ENCODE measurements at regions not wholly inside any gene's neighbourhood (a gene's known extent, or its start where the extent isn't known, plus 50 kb on each side); places are given as distances from the start of the nearest gene placed in this dataset.

GRCh38 chr11:18878211-18878610 lies 61.0 kb downstream of the MRGPRX1 start:
- no peak for TF ChIP-seq CTCF (IDR thresholded peaks at IDR 0.05; ENCODE audit: low read depth, low read length, missing control alignments)
- in situ Hi-C loops (cut with HindIII; ENCODE audit: low sequenced_read_pairs) = no loop called here
- no peak for DNase-seq (ENCODE audit: low read depth)
- H3K4me3 ChIP-seq (ENCODE audit: low read depth, low read length) = no peak overlapping the region

DNA sequence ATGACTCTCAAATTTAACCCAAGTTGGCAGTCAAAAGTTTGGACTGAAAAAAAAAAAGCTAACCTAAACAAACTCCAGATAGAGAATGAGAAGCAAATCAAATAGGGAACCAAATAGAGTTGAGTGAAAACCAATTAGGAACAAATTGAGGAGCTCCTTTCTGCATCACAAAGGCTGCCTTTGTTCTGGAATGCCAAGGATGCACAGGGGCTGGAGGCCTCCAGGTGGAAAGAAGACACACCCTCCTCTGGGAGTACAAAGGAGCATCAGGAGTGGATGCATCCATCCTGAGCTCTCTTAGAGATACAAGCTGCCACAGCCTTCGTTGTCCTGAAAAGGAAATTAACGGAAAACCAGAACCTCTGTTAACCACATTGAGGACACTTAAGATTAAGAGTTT lies 73.3 kb downstream of the MRGPRX1 start:
- no peak for DNase-seq (ENCODE audit: low read depth)
- in situ Hi-C loops (cut with HindIII; ENCODE audit: low sequenced_read_pairs) = no loop called here
- no peak overlapping the region for H3K4me3 ChIP-seq (ENCODE audit: low read depth, low read length)
- TF ChIP-seq CTCF (IDR thresholded peaks at IDR 0.05; ENCODE audit: low read depth, low read length, missing control alignments) = no peak

GRCh38 chr11:18865261-18865660 lies 73.7 kb upstream of the PTPN5 start:
- TF ChIP-seq CTCF (IDR thresholded peaks at IDR 0.05; ENCODE audit: low read depth, low read length, missing control alignments) = no peak
- H3K4me3 ChIP-seq (ENCODE audit: low read depth, low read length) = no peak overlapping the region
- DNase-seq (ENCODE audit: low read depth) = no peak
- in situ Hi-C loops (cut with HindIII; ENCODE audit: low sequenced_read_pairs) = no loop called here

DNA sequence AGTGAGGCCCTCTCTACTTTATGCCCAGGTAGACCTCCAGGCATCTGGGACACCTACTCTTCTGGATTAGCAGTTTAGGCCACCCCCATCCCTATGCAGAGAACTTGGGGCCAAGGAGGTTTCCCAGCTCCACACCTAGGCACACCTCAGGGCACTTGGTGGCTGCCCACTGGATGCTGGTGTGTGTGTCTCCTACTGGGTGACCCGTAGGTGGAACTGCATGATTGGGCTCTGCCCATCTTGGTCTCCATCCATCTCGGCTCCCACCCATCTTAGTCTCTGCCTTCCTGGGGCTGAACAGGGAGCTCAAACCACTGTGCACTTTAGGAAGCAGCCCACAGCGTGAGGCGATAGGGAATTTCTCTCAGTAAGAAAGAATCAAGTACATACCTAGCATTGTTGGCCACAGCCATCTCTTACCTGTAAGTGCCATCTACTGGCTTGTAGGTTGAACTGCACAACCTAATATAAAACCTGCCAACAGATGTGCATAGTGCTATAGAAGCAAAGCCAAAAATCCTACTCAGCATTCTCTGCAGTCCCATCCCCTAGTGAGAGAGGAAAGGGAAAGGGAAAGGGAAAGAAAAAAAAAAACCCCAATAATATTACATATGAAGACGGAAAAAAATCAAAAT lies 61.6 kb upstream of the PTPN5 start:
- in situ Hi-C loops (cut with HindIII; ENCODE audit: low sequenced_read_pairs) = no loop called here
- no peak overlapping the region for H3K4me3 ChIP-seq (ENCODE audit: low read depth, low read length)
- TF ChIP-seq CTCF (IDR thresholded peaks at IDR 0.05; ENCODE audit: low read depth, low read length, missing control alignments) = peak; percentile 44
- DNase-seq (ENCODE audit: low read depth) = no peak

- in situ Hi-C loops (cut with HindIII; ENCODE audit: low sequenced_read_pairs) = no loop called here
- no peak for TF ChIP-seq CTCF (IDR thresholded peaks at IDR 0.05; ENCODE audit: low read depth, low read length, missing control alignments)
- DNase-seq (ENCODE audit: low read depth) = no peak
- H3K4me3 ChIP-seq (ENCODE audit: low read depth, low read length) = no peak overlapping the region
These were observed 57.8 kb upstream of the PTPN5 start for GRCh38 chr11:18849406-18849805.

DNA sequence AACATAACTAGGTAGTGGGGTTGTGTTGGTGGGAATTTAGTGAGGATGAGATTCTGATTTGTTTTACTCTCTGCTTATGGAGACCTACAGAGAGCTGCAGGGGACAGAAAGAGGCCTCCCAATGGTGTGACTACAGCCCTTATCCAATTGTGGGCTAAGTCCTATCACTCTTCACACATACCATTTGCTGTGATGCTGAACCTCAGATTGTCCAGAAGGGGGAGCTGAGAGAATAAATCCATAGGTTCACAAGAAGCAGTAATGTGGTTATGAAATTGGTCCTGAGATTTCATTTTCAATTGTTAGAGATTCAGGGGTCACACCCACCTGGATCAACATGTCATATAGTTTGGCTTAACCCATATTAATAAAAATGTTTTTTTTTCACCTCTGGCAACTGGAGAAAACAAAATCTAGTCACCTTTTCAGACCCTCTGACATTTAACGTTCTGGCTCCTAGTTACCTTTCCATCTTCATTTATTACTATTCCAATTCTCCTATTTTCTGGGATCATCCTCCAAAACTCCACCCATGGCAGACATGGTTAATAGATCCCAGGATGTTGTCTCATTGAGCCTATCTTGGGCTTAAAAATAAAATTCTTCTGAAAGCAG lies 53.3 kb upstream of the PTPN5 start:
- peak; percentile 77 for TF ChIP-seq CTCF (IDR thresholded peaks at IDR 0.05; ENCODE audit: low read depth, low read length, missing control alignments)
- no peak for DNase-seq (ENCODE audit: low read depth)
- in situ Hi-C loops (cut with HindIII; ENCODE audit: low sequenced_read_pairs) = no loop called here
- H3K4me3 ChIP-seq (ENCODE audit: low read depth, low read length) = no peak overlapping the region
